PC-9 (cell line): ENCODE measurements at regions not wholly inside any gene's neighbourhood (a gene's known extent, or its start where the extent isn't known, plus 50 kb on each side); places are given as distances from the start of the nearest gene placed in this dataset.

Experiments used
- CTCF ChIP-seq: fragments of 200-600 bp; sonication (generic); conservative IDR thresholded peaks from 2 replicates; pipeline ENCODE4 v1.6.1; 2017; ENCODE audit warnings: mixed run types, antibody characterized with exemption, mild to moderate bottlenecking, moderate library complexity
- EZH2 ChIP-seq: fragments of 200-600 bp; sonication (generic); IDR thresholded peaks from 2 replicates; pipeline ENCODE4 v1.8.0; 2017; ENCODE audit warnings: antibody characterized with exemption, low read depth

- TF ChIP-seq CTCF = no peak
- TF ChIP-seq EZH2 = no peak
Observed at GRCh38 chr10:121338206-121338980, 259.9 kb downstream of the FGFR2 start.
